ENCODE measurements at regions not wholly inside any gene's neighbourhood (a gene's known extent, or its start where the extent isn't known, plus 50 kb on each side); places are given as distances from the start of the nearest gene placed in this dataset.

DNA sequence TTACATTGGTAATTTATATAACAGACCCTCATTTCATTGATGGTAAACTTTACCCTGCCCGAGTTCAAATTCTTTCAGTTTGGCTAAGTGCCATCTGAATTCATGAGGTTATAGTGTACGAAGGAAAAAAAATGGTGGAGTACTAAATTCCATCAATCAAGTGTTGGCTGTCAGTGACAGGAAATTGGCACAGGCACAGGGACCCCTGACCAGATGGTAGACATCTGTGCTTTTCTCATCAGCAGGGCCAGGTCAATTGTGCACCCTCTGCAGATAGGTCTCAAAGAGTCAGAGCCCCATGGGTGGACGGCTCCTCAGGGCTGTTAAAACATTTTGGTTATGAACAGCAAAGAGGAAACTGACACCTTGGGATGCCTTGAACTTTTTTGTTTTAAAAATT lies 439.2 kb downstream of the SETBP1 start:
- Histone ChIP-seq H4K20me1 (ENCODE audit: insufficient read depth) (no peaks in the 10 kb centered on the region), H3K9ac (no peak overlapping the region), H3K4me1 (ENCODE audit: control insufficient read depth in 1 of 2, insufficient read depth in 2 of 2, low read depth in 1 of 2, low read length in 1 of 2) (peaks cover 0 to 3% of the 10 kb centered on the region in 2 experiments; a peak in 2 of 4 replicates), H3K4me2 (no peak overlapping the region), H2AFZ (ENCODE audit: low read depth) (no peak overlapping the region), H3F3A (replicated peaks; ENCODE audit: insufficient read depth) (no peaks in the 10 kb centered on the region), H3K4me3 (ENCODE audit: low read depth in 2 of 2, low read length in 1 of 2) (no peak overlapping the region), H3K27me3 (ENCODE audit: insufficient read depth) (no peaks in the 10 kb centered on the region), H3K27ac (ENCODE audit: low read depth in 2 of 2, low read length in 1 of 2) (no peak overlapping the region), H3K36me3 (replicated peaks in 1 of 2; ENCODE audit: control insufficient read depth in 1 of 2, insufficient read depth in 2 of 2, low read length in 1 of 2) (no peaks in the 10 kb centered on the region), H3K9me3 (no peaks in the 10 kb centered on the region), H3K9me2 (no peaks in the 10 kb centered on the region), H3K79me2 (ENCODE audit: insufficient read depth) (no peaks in the 10 kb centered on the region)
- POLR2A ChIA-PET = no interaction called here
- DNase-seq = peak; percentile 19
- peak; percentile 41; the same call in 1 of the 2 replicates for TF ChIP-seq TCF12 (IDR thresholded peaks at IDR 0.05)
- no peak for TF ChIP-seq FOXM1 (IDR thresholded peaks at IDR 0.05; ENCODE audit: low read depth)
- TF ChIP-seq NFIC (IDR thresholded peaks at IDR 0.05; ENCODE audit: borderline replicate concordance) = 0 out of 2 replicates have a peak, but pooled peaks have one; percentile 12
- no peak for TF ChIP-seq FOSL2 (IDR thresholded peaks at IDR 0.05; ENCODE audit: borderline replicate concordance, low read depth)
- no peak for TF ChIP-seq EP300 (IDR thresholded peaks at IDR 0.05; ENCODE audit: borderline replicate concordance in 1 of 2, low read depth in 1 of 2, low read length in 1 of 2)
- TF ChIP-seq, protein P1, sequence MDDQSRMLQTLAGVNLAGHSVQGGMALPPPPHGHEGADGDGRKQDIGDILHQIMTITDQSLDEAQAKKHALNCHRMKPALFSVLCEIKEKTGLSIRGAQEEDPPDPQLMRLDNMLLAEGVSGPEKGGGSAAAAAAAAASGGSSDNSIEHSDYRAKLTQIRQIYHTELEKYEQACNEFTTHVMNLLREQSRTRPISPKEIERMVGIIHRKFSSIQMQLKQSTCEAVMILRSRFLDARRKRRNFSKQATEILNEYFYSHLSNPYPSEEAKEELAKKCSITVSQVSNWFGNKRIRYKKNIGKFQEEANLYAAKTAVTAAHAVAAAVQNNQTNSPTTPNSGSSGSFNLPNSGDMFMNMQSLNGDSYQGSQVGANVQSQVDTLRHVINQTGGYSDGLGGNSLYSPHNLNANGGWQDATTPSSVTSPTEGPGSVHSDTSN (IDR thresholded peaks at IDR 0.05) = peak; percentile 32; the same call in 1 of the 2 replicates
- TF ChIP-seq RCOR1 (IDR thresholded peaks at IDR 0.05; ENCODE audit: low read length) = no peak
- TF ChIP-seq JUND (IDR thresholded peaks at IDR 0.05) = no peak
- TF ChIP-seq, protein P2, sequence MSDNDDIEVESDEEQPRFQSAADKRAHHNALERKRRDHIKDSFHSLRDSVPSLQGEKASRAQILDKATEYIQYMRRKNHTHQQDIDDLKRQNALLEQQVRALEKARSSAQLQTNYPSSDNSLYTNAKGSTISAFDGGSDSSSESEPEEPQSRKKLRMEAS (IDR thresholded peaks at IDR 0.05; ENCODE audit: low read depth) = no peak
- CTCF ChIA-PET = no interaction called here
- WGBS (ENCODE audit: low lambda C conversion rate) = 35% methylated on average over 3 of the region's 3 CpGs

DNA sequence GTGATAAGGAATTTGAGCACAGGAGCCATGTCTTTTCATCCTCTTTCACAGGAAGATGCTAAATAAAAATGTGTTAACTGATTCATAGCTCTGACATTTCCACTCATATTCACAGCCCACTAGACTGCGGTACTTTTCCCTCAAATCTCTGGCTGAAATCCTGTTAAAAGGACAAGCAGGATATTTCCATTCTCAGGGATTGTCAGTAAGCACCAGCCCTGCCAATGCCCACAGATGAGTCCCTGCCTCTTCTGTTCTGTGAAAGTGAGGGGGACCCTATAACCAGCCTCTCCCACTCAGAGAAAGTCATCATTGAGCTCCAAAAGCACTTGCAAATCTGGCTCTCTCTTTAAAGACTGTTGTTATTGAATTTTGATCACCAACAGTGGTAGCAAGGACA lies 440.5 kb downstream of the SETBP1 start:
- CTCF ChIA-PET = no interaction called here
- H2AFZ ChIP-seq (ENCODE audit: low read depth) = no peak overlapping the region
- no peak overlapping the region for H3K9ac ChIP-seq
- no peaks in the 10 kb centered on the region for H3K9me3 ChIP-seq
- H3K4me2 ChIP-seq = no peak overlapping the region
- POLR2A ChIA-PET = no interaction called here
- H3K79me2 ChIP-seq (ENCODE audit: insufficient read depth) = no peaks in the 10 kb centered on the region
- no peaks in the 10 kb centered on the region for H3K9me2 ChIP-seq
- H3K27me3 ChIP-seq (ENCODE audit: insufficient read depth) = no peaks in the 10 kb centered on the region
- DNase-seq = no peak
- H3K36me3 ChIP-seq (replicated peaks in 1 of 2; ENCODE audit: control insufficient read depth in 1 of 2, insufficient read depth in 2 of 2, low read length in 1 of 2) = no peaks in the 10 kb centered on the region
- no peak overlapping the region for H3K4me3 ChIP-seq (ENCODE audit: low read depth in 2 of 2, low read length in 1 of 2)
- no peak overlapping the region for H3K27ac ChIP-seq (ENCODE audit: low read depth in 2 of 2, low read length in 1 of 2)
- H3K4me1 ChIP-seq (ENCODE audit: control insufficient read depth in 1 of 2, insufficient read depth in 2 of 2, low read depth in 1 of 2, low read length in 1 of 2) = peaks cover 0 to 3% of the 10 kb centered on the region in 2 experiments; a peak in 2 of 4 replicates
- no peaks in the 10 kb centered on the region for H4K20me1 ChIP-seq (ENCODE audit: insufficient read depth)
- H3F3A ChIP-seq (replicated peaks; ENCODE audit: insufficient read depth) = no peaks in the 10 kb centered on the region
- WGBS (ENCODE audit: low lambda C conversion rate) = 82% methylated on average over 1 of the region's 1 CpG
- TF ChIP-seq, protein P3, sequence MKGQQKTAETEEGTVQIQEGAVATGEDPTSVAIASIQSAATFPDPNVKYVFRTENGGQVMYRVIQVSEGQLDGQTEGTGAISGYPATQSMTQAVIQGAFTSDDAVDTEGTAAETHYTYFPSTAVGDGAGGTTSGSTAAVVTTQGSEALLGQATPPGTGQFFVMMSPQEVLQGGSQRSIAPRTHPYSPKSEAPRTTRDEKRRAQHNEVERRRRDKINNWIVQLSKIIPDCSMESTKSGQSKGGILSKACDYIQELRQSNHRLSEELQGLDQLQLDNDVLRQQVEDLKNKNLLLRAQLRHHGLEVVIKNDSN (IDR thresholded peaks at IDR 0.05; ENCODE audit: borderline replicate concordance, low read depth) = no peak
- TF ChIP-seq, protein P4, sequence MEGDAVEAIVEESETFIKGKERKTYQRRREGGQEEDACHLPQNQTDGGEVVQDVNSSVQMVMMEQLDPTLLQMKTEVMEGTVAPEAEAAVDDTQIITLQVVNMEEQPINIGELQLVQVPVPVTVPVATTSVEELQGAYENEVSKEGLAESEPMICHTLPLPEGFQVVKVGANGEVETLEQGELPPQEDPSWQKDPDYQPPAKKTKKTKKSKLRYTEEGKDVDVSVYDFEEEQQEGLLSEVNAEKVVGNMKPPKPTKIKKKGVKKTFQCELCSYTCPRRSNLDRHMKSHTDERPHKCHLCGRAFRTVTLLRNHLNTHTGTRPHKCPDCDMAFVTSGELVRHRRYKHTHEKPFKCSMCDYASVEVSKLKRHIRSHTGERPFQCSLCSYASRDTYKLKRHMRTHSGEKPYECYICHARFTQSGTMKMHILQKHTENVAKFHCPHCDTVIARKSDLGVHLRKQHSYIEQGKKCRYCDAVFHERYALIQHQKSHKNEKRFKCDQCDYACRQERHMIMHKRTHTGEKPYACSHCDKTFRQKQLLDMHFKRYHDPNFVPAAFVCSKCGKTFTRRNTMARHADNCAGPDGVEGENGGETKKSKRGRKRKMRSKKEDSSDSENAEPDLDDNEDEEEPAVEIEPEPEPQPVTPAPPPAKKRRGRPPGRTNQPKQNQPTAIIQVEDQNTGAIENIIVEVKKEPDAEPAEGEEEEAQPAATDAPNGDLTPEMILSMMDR (IDR thresholded peaks at IDR 0.05) = no peak
- TF ChIP-seq ELF1 (IDR thresholded peaks at IDR 0.05) (no peak), TCF12 (IDR thresholded peaks at IDR 0.05) (no peak), NFIC (IDR thresholded peaks at IDR 0.05; ENCODE audit: borderline replicate concordance) (no peak), FOXJ3 (CRISPR knock-in tag; IDR thresholded peaks at IDR 0.05) (no peak), TAF1 (IDR thresholded peaks at IDR 0.05; ENCODE audit: borderline replicate concordance, low read depth, low read length) (no peak), RCOR1 (IDR thresholded peaks at IDR 0.05; ENCODE audit: low read length) (no peak), EP300 (IDR thresholded peaks at IDR 0.05; ENCODE audit: borderline replicate concordance in 1 of 2, low read depth in 1 of 2, low read length in 1 of 2) (no peak), TEAD4 (IDR thresholded peaks at IDR 0.05; ENCODE audit: borderline replicate concordance, insufficient read depth) (no peak), FOSL2 (IDR thresholded peaks at IDR 0.05; ENCODE audit: borderline replicate concordance, low read depth) (no peak), EZH2phosphoT487 (IDR thresholded peaks at IDR 0.05; ENCODE audit: borderline replicate concordance, low read depth) (no peak), SIN3A (IDR thresholded peaks at IDR 0.05; ENCODE audit: borderline replicate concordance, low read depth, low read length) (no peak), SMC3 (IDR thresholded peaks at IDR 0.05; ENCODE audit: low read depth, low read length) (no peak), YY1 (IDR thresholded peaks at IDR 0.05; ENCODE audit: low read depth) (no peak)
- TF ChIP-seq, protein P5, sequence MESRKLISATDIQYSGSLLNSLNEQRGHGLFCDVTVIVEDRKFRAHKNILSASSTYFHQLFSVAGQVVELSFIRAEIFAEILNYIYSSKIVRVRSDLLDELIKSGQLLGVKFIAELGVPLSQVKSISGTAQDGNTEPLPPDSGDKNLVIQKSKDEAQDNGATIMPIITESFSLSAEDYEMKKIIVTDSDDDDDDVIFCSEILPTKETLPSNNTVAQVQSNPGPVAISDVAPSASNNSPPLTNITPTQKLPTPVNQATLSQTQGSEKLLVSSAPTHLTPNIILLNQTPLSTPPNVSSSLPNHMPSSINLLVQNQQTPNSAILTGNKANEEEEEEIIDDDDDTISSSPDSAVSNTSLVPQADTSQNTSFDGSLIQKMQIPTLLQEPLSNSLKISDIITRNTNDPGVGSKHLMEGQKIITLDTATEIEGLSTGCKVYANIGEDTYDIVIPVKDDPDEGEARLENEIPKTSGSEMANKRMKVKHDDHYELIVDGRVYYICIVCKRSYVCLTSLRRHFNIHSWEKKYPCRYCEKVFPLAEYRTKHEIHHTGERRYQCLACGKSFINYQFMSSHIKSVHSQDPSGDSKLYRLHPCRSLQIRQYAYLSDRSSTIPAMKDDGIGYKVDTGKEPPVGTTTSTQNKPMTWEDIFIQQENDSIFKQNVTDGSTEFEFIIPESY (IDR thresholded peaks at IDR 0.05; ENCODE audit: borderline replicate concordance, low read depth) = no peak
- TF ChIP-seq, protein P2 (IDR thresholded peaks at IDR 0.05; ENCODE audit: low read depth) = no peak
- TF ChIP-seq, protein P6, sequence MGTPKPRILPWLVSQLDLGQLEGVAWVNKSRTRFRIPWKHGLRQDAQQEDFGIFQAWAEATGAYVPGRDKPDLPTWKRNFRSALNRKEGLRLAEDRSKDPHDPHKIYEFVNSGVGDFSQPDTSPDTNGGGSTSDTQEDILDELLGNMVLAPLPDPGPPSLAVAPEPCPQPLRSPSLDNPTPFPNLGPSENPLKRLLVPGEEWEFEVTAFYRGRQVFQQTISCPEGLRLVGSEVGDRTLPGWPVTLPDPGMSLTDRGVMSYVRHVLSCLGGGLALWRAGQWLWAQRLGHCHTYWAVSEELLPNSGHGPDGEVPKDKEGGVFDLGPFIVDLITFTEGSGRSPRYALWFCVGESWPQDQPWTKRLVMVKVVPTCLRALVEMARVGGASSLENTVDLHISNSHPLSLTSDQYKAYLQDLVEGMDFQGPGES (IDR thresholded peaks at IDR 0.05; ENCODE audit: low read depth, low read length) = no peak

Data from SK-N-SH (cell line).